Activated CD4-positive, alpha-beta T cell treated with anti-CD3 and anti-CD28 coated beads, Interleukin-2, Interleukin-6, amounts not matched to agents 100 ng/mL and 50 ng/mL, durations not matched to agents 16 hours and 8 hours (primary cell): ENCODE measurements at regions not wholly inside any gene's neighbourhood (a gene's known extent, or its start where the extent isn't known, plus 50 kb on each side); places are given as distances from the start of the nearest gene placed in this dataset.
"Not testable (repeated sequence)": the region's sequence is repeated elsewhere in the genome, so short reads cannot be mapped to it uniquely, and the experiment has no call there.

ENCODE experiments used
- DNase-seq: peaks from one replicate; pipeline ENCODE4 v3.0.0-alpha.2; 2020

GRCh38 chr16:86874141-86874540, 295.8 kb downstream of the FOXL1 start:
- DNase-seq: peak; percentile 50

GRCh38 chr16:86876499-86876898, 298.1 kb downstream of the FOXL1 start:
- DNase-seq: no peak

- DNase-seq: no peak
Measured at GRCh38 chr16:86877108-86877507, 298.8 kb downstream of the FOXL1 start.

- DNase-seq: no peak
Measured at GRCh38 chr16:86877835-86878234, 299.5 kb downstream of the FOXL1 start.

GRCh38 chr16:86878236-86879080, 300.1 kb downstream of the FOXL1 start:
- DNase-seq: no peak

GRCh38 chr16:86879268-86879667, 300.9 kb downstream of the FOXL1 start:
- DNase-seq: no peak

- no peak for DNase-seq
Measured at GRCh38 chr16:86880316-86881117, 302.2 kb downstream of the FOXL1 start.

- no peak for DNase-seq
Measured at GRCh38 chr16:86881118-86881510, 302.8 kb downstream of the FOXL1 start.

- DNase-seq: no peak
Measured at GRCh38 chr16:86881861-86882273, 303.5 kb downstream of the FOXL1 start.

GRCh38 chr16:86882586-86883280, 304.4 kb downstream of the FOXL1 start:
- no peak for DNase-seq

GRCh38 chr16:86883583-86884389, 305.4 kb downstream of the FOXL1 start:
- no peak for DNase-seq

- no peak for DNase-seq
Measured at GRCh38 chr16:86884390-86884650, 306.0 kb downstream of the FOXL1 start.

GRCh38 chr16:86885139-86885538, 306.8 kb downstream of the FOXL1 start:
- DNase-seq: no peak

- no peak for DNase-seq
Measured at GRCh38 chr16:86886651-86887050, 308.3 kb downstream of the FOXL1 start.

- DNase-seq: no peak
Measured at GRCh38 chr16:86887416-86887815, 309.1 kb downstream of the FOXL1 start.

GRCh38 chr16:86888231-86889053, 310.1 kb downstream of the FOXL1 start:
- DNase-seq: no peak

- not testable (repeated sequence) for DNase-seq
Measured at GRCh38 chr16:86889054-86889366, 310.7 kb downstream of the FOXL1 start.

GRCh38 chr16:86889974-86890373, 311.6 kb downstream of the FOXL1 start:
- DNase-seq: no peak

GRCh38 chr16:86891121-86891520, 312.8 kb downstream of the FOXL1 start:
- DNase-seq: no peak

GRCh38 chr16:86891631-86892030, 313.3 kb downstream of the FOXL1 start:
- no peak for DNase-seq

- DNase-seq: no peak
Measured at GRCh38 chr16:86892509-86892908, 314.2 kb downstream of the FOXL1 start.

- no peak for DNase-seq
Measured at GRCh38 chr16:86893506-86893905, 315.2 kb downstream of the FOXL1 start.
